ENCODE measurements at regions not wholly inside any gene's neighbourhood (a gene's known extent, or its start where the extent isn't known, plus 50 kb on each side); places are given as distances from the start of the nearest gene placed in this dataset.

DNA sequence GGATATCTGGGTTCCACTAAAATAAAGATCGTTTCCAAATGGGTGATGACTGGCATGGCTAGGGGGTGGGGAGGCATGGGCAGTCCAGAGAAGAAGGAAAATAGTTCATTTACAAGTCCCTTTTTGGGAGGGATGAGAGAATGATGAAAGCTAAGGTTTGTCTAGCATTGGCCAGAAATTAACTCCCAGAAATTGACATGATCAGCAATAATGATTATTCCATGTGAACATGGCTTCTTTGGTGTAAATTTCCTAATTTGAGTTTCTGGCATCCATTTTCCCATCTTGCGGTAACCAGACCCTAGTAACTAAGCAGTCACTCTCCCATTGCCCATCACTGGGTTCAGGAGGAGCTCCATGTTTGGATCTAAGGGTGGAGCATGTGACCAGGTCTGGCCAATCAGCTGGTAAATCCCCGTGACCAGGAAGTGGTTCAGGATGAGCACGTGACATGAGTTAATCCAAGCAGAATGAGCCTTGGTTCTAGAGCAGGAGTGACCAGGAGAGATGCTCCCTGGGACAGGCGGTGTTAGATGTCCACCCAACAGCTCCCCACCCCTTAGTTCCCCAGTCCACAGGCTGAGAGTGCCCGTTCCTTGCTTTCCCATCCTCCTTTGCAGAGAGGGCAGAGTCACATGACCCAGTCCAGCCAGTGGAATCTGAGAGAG lies 512.7 kb downstream of the PREX1 start:
- ATAC-seq: no peak
- no peak for FAIRE-seq
- ChIA-PET CTCF (no interaction called here), SMC1A (ENCODE audit: uncharacterized antibody, unreplicated experiment) (no interaction called here), POLR2A (interaction anchor here (0.7 kb wide), 1 partner anchor 49 kb away, joined by 8 read pairs; no protein-coding TSS in a partner anchor), RAD21 (ENCODE audit: unreplicated experiment) (interaction anchor here (1.4 kb wide), 1 partner anchor 306 kb away, joined by 3 read pairs; no protein-coding TSS in a partner anchor)
- Histone ChIP-seq H2AFZ (ENCODE audit: control insufficient read depth, low read depth, low read length) (no peak overlapping the region), H3K9me3 (replicated peaks; ENCODE audit: control insufficient read depth, insufficient read depth, low read length) (no peaks in the 10 kb centered on the region), H3K4me2 (ENCODE audit: control insufficient read depth, insufficient read depth) (no peak overlapping the region), H4K20me1 (ENCODE audit: control insufficient read depth, insufficient read depth) (no peaks in the 10 kb centered on the region), H3K4me3 (no peak overlapping the region), H3K27me3 (replicated peaks in 1 of 2; ENCODE audit: control insufficient read depth in 2 of 2, insufficient read depth in 2 of 2, low read length in 1 of 2) (peaks cover 0 to 3% of the 10 kb centered on the region in 2 experiments; a peak in 3 of 4 replicates), H3K4me1 (ENCODE audit: control insufficient read depth, insufficient read depth, low read length) (no peaks in the 10 kb centered on the region), H3K9ac (ENCODE audit: control insufficient read depth, insufficient read depth, low read length) (no peak overlapping the region), H3K27ac (ENCODE audit: control insufficient read depth, insufficient read depth) (no peak overlapping the region), H3K36me3 (ENCODE audit: control insufficient read depth in 2 of 2, insufficient read depth in 2 of 2, low read length in 1 of 2) (no peaks in the 10 kb centered on the region), H3K79me2 (ENCODE audit: control insufficient read depth, insufficient read depth, low read length) (no peaks in the 10 kb centered on the region)
- WGBS (ENCODE audit: insufficient coverage, insufficient replicate concordance, low lambda C conversion rate, missing lambda C conversion rate): 23% methylated on average over 6 of the region's 6 CpGs
- BruUV-seq (replicated peaks): no TSS peak
- no peak for DNase-seq (ENCODE audit: low read depth, low spot score)
- intact Hi-C loops (cut with micrococcal nuclease; ENCODE audit: unreplicated experiment): no loop called here
- in situ Hi-C loops (cut with MboI): no loop called here
- TF ChIP-seq BCL11A (IDR thresholded peaks at IDR 0.05; ENCODE audit: low read depth, low read length): no peak
- peak; percentile 53 for TF ChIP-seq USF1 (IDR thresholded peaks at IDR 0.05; ENCODE audit: borderline replicate concordance, extremely low read length, insufficient read depth, low read depth, low read length)

DNA sequence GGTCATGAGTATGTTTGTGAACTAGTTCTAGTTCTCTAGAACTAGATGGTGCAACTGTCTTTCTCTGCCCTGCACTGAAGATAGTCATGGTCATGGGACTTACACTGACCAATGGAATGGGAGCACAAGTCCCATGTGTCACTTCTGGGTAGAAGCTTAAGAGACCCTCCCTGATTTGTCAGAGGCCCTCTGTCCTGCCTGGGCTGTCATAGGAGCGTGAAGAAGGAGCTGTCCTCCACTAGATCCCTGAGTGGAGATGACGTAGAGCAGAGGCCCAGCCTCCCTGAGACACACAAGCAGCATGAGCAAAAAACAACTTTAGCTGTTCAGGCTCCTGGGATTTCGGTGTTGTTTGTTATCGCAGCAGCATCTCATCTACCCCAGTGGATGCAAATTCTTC lies 514.5 kb downstream of the PREX1 start:
- H3K36me3 ChIP-seq (ENCODE audit: control insufficient read depth in 2 of 2, insufficient read depth in 2 of 2, low read length in 1 of 2): no peaks in the 10 kb centered on the region
- H3K9me3 ChIP-seq (replicated peaks; ENCODE audit: control insufficient read depth, insufficient read depth, low read length): no peaks in the 10 kb centered on the region
- CTCF ChIA-PET: interaction anchor here (1.5 kb wide), 1 partner anchor 10 kb away, joined by 3 read pairs; no protein-coding TSS in a partner anchor
- no peak for ATAC-seq
- H3K4me3 ChIP-seq: no peak overlapping the region
- BruUV-seq (replicated peaks): no TSS peak
- no peaks in the 10 kb centered on the region for H3K79me2 ChIP-seq (ENCODE audit: control insufficient read depth, insufficient read depth, low read length)
- intact Hi-C loops (cut with micrococcal nuclease; ENCODE audit: unreplicated experiment): no loop called here
- RAD21 ChIA-PET (ENCODE audit: unreplicated experiment): no interaction called here
- DNase-seq (ENCODE audit: low read depth, low spot score): no peak
- WGBS (ENCODE audit: insufficient coverage, insufficient replicate concordance, low lambda C conversion rate, missing lambda C conversion rate): 9% methylated on average over 4 of the region's 4 CpGs
- no peak overlapping the region for H3K9ac ChIP-seq (ENCODE audit: control insufficient read depth, insufficient read depth, low read length)
- H3K4me2 ChIP-seq (ENCODE audit: control insufficient read depth, insufficient read depth): no peak overlapping the region
- no peaks in the 10 kb centered on the region; a peak in 2 of 4 replicates for H3K27me3 ChIP-seq (replicated peaks in 1 of 2; ENCODE audit: control insufficient read depth in 2 of 2, insufficient read depth in 2 of 2, low read length in 1 of 2)
- no peak for FAIRE-seq
- H3K4me1 ChIP-seq (ENCODE audit: control insufficient read depth, insufficient read depth, low read length): no peaks in the 10 kb centered on the region
- POLR2A ChIA-PET: no interaction called here
- in situ Hi-C loops (cut with MboI): no loop called here
- no peak overlapping the region for H3K27ac ChIP-seq (ENCODE audit: control insufficient read depth, insufficient read depth)
- H2AFZ ChIP-seq (ENCODE audit: control insufficient read depth, low read depth, low read length): no peak overlapping the region
- no peaks in the 10 kb centered on the region for H4K20me1 ChIP-seq (ENCODE audit: control insufficient read depth, insufficient read depth)
- SMC1A ChIA-PET (ENCODE audit: uncharacterized antibody, unreplicated experiment): interaction anchor here (0.9 kb wide), 1 partner anchor 9 kb away, joined by 3 read pairs; no protein-coding TSS in a partner anchor
- TF ChIP-seq, protein P1, sequence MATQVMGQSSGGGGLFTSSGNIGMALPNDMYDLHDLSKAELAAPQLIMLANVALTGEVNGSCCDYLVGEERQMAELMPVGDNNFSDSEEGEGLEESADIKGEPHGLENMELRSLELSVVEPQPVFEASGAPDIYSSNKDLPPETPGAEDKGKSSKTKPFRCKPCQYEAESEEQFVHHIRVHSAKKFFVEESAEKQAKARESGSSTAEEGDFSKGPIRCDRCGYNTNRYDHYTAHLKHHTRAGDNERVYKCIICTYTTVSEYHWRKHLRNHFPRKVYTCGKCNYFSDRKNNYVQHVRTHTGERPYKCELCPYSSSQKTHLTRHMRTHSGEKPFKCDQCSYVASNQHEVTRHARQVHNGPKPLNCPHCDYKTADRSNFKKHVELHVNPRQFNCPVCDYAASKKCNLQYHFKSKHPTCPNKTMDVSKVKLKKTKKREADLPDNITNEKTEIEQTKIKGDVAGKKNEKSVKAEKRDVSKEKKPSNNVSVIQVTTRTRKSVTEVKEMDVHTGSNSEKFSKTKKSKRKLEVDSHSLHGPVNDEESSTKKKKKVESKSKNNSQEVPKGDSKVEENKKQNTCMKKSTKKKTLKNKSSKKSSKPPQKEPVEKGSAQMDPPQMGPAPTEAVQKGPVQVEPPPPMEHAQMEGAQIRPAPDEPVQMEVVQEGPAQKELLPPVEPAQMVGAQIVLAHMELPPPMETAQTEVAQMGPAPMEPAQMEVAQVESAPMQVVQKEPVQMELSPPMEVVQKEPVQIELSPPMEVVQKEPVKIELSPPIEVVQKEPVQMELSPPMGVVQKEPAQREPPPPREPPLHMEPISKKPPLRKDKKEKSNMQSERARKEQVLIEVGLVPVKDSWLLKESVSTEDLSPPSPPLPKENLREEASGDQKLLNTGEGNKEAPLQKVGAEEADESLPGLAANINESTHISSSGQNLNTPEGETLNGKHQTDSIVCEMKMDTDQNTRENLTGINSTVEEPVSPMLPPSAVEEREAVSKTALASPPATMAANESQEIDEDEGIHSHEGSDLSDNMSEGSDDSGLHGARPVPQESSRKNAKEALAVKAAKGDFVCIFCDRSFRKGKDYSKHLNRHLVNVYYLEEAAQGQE (IDR thresholded peaks at IDR 0.05; ENCODE audit: low read depth, low read length): no peak
- TF ChIP-seq ZNF207 (IDR thresholded peaks at IDR 0.05; ENCODE audit: borderline replicate concordance): no peak
- TF ChIP-seq, protein P2, sequence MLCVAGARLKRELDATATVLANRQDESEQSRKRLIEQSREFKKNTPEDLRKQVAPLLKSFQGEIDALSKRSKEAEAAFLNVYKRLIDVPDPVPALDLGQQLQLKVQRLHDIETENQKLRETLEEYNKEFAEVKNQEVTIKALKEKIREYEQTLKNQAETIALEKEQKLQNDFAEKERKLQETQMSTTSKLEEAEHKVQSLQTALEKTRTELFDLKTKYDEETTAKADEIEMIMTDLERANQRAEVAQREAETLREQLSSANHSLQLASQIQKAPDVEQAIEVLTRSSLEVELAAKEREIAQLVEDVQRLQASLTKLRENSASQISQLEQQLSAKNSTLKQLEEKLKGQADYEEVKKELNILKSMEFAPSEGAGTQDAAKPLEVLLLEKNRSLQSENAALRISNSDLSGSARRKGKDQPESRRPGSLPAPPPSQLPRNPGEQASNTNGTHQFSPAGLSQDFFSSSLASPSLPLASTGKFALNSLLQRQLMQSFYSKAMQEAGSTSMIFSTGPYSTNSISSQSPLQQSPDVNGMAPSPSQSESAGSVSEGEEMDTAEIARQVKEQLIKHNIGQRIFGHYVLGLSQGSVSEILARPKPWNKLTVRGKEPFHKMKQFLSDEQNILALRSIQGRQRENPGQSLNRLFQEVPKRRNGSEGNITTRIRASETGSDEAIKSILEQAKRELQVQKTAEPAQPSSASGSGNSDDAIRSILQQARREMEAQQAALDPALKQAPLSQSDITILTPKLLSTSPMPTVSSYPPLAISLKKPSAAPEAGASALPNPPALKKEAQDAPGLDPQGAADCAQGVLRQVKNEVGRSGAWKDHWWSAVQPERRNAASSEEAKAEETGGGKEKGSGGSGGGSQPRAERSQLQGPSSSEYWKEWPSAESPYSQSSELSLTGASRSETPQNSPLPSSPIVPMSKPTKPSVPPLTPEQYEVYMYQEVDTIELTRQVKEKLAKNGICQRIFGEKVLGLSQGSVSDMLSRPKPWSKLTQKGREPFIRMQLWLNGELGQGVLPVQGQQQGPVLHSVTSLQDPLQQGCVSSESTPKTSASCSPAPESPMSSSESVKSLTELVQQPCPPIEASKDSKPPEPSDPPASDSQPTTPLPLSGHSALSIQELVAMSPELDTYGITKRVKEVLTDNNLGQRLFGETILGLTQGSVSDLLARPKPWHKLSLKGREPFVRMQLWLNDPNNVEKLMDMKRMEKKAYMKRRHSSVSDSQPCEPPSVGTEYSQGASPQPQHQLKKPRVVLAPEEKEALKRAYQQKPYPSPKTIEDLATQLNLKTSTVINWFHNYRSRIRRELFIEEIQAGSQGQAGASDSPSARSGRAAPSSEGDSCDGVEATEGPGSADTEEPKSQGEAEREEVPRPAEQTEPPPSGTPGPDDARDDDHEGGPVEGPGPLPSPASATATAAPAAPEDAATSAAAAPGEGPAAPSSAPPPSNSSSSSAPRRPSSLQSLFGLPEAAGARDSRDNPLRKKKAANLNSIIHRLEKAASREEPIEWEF (IDR thresholded peaks at IDR 0.05; ENCODE audit: insufficient replicate concordance, low read depth, low read length): no peak
- TF ChIP-seq CREB1 (IDR thresholded peaks at IDR 0.05; ENCODE audit: low read depth): no peak
